ENCODE measurements at regions not wholly inside any gene's neighbourhood (a gene's known extent, or its start where the extent isn't known, plus 50 kb on each side); places are given as distances from the start of the nearest gene placed in this dataset.

GRCh38 chr14:105850853-105851581, 324.6 kb downstream of the TMEM121 start:
- no peak for DNase-seq

DNA sequence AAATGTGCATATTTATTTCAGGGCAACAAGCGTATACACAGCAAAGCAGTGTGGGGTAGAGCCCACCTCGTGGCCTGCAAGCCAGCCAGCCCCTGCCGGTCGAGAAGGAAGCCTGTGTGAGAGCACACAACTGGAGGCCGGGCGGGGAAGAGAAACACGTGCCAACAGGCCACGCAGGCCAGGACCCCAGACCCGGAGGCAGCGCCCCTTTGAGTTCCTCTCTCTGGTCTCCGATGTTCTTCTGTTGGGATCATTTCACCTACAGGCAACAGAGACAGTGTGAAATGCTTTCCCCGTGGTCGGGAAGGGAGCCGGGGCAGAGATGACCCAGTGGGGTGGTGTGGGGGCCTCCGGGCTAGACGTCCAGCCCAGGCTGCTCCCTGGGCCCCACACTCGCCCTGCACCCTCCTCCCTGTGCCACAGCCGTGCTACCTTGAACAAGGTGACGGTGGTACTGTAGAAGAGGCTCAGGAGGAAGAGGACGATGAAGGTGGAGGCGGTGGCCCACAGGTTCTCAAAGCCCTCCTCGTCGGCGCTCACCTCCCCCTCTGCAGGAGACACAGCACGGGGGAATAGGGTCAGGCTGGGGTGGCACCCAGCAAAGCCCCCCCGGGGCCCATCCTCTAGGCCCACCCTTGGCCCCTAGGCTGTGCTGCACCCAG, 325.5 kb downstream of the TMEM121 start:
- DNase-seq = no peak

- DNase-seq = no peak
These were observed 326.1 kb downstream of the TMEM121 start for GRCh38 chr14:105852378-105853088.

DNA sequence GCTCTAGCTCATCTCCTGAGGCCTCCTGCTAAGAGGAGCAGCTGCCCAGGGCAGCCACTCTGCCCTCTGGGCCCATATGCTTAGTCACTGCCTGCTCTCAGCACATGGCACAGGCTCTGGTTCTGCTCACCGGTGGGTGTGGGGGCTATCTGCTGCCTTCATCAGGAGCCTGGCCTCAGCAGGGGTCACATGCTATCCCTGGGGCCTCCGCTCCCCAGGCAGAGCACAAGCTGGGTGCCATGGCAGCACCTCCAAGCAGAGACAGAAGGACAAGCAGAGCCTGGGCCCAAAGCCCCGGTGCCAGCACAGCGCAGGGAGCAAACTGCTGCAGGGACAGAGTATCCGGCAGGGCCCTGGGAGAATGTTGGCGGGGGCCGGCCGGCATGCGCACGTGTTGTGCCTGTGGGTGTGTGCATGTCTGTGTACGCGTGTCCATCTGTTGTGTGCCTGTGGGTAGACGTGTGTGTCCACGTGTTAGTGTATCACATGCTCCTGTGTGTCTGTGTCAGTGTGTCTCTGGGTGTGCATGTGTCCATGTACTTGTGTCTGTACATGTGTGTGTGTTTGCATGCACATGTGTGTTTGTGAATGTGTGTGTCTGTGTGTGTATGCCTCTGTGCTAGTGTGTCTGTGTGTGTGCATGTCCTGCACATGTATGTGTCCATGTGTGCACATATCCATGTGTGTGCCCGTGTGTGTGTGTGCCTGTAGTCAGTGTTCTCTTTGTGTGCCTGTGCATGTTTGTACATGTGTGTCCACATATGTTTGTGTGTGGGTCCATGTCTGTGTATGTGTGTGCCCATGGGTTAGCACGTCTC, 326.9 kb downstream of the TMEM121 start:
- DNase-seq = peak; percentile 46

- no peak for DNase-seq
These were observed 327.7 kb downstream of the TMEM121 start for GRCh38 chr14:105853907-105854599.

- no peak for DNase-seq
These were observed 328.3 kb downstream of the TMEM121 start for GRCh38 chr14:105854600-105855245.

- no peak for DNase-seq
These were observed 329.0 kb downstream of the TMEM121 start for GRCh38 chr14:105855246-105855892.

DNA sequence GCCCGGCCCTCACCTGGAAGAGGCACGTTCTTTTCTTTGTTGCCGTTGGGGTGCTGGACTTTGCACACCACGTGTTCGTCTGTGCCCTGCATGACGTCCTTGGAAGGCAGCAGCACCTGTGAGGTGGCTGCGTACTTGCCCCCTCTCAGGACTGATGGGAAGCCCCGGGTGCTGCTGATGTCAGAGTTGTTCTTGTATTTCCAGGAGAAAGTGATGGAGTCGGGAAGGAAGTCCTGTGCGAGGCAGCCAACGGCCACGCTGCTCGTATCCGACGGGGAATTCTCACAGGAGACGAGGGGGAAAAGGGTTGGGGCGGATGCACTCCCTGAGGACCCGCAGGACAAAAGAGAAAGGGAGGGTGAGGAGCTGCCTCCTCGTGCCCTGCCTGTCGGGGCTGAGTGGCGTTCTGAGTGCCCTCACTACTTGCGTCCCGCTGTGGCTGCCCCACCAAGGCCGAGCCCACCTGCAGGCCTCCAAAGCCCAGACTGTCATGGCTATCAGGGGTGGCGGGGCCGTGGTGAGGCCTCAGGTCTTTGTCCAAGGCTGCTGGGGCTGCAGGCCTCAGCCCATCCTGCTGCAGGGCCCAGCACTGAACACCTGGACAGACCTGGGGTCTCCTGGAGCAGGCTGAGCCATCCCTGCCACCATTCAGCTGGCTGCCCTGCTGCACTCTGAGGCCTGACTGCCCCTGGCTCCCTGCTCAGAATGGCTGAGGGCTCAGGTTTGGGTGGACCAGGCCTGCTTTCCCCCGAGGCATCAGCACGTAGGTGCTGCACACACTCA, 329.7 kb downstream of the TMEM121 start:
- peak; percentile 48 for DNase-seq

DNA sequence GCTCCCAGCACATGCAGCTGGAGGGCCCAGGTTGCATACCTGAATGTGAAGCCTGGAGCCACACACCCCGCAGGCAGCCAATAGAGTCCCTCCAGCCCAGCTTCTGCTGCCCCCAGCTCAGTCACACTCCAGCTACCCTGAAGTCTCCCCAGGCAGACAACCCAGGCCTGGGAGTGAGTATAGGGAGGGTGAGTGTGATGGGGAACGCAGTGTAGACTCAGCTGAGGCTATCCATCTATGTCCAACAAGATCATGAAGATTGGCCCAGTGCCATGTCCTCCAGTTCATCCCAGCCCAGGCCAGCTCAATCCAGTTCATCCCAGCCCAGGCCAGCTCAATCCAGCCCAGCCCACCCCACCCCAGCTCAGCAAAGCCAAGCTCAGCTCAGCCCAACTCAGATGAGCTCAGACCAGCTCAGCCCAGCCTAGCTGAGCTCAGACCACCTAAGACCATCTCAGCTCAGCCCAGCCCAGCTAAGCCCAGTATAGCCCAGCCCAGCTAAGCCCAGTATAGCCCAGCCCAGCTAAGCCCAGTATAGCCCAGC, 330.4 kb downstream of the TMEM121 start:
- DNase-seq = peak; percentile 48

GRCh38 chr14:105857220-105857825, 330.9 kb downstream of the TMEM121 start:
- DNase-seq = peak; percentile 54

DNA sequence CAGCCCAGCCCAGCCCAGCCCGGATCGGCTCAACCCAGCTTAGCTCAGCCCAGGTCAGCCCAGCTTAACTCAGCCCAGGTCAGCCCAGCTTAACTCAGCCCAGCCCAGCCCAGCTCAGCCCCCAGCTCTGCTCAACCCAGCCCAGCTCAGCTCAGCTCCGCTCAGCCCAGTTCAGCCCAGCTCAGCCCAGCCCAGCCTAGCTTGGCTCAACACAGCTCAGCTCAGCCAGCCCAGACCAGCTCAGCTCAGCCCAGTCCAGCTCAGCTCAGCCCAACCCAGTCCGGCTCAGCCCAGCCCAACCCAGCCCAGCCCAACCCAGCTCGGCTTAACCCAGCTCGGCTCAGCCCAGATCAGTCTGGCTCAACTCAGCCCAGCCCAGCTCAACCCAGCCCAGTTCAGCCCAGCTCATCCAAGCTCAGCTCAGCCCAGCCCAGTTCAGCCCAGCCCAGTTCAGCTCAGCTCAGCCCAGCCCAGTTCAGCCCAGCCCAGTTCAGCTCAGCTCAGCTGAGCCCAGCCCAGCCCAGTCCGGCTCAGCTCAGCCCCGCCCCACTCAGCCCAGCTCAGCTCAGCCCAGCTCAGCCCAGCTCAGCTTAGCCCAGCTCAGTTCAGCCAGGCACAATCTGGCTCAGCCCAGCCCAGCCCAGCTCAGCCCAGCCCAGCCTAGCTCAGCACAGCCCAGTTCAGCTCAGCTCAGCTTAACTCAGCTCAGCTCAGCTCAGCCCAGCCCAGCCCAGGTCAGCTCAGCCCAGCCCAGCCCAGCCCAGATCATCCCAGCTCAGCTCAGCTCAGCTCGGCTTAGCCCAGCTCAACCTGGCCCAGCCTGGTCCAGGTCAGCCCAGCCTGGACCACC, 331.7 kb downstream of the TMEM121 start:
- peak; percentile 60 for DNase-seq

- no peak for DNase-seq
These were observed 332.3 kb downstream of the TMEM121 start for GRCh38 chr14:105858676-105859025.

DNA sequence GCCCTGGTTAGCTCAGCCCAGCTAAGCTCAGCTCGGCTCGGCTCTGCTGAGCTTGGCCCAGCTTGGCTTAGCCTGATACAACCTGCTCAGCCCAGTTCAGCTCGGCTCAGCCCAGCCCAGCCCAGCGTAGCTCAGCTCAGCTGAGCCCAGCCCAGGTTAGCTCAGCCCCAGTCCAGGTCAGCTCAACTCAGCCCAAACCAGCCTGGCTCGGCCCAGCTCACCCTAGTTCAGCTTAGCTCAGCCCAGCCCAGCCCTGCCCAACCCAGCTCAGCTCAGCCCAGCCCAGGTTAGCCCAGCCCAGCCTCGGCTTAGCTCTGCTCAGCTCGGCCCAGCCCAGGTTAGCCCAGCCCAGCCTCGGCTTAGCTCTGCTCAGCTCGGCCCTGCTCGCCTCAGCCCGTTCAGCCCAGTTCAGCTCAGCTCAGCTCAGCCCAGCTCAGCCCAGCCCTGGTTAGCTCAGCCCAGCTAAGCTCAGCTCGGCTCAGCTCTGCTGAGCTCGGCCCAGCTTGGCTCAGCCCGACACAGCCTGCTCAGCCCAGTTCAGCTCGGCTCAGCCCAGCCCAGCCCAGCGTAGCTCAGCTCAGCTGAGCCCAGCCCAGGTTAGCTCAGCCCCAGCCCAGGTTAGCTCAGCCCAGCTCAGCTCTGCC, 332.8 kb downstream of the TMEM121 start:
- DNase-seq = peak; percentile 52

GRCh38 chr14:105859717-105860614, 333.6 kb downstream of the TMEM121 start:
- DNase-seq = peak; percentile 65

GRCh38 chr14:105860615-105861580, 334.5 kb downstream of the TMEM121 start:
- peak; percentile 58 for DNase-seq

GRCh38 chr14:105861985-105862465, 335.6 kb downstream of the TMEM121 start:
- peak; percentile 53 for DNase-seq

Measured in activated CD8-positive, alpha-beta memory T cell treated with anti-CD3 and anti-CD28 coated beads, Interleukin-2, amount 50 U/mL, for 48 hours (primary cell).